Central memory CD8-positive, alpha-beta T cell (primary cell): ENCODE measurements at regions not wholly inside any gene's neighbourhood (a gene's known extent, or its start where the extent isn't known, plus 50 kb on each side); places are given as distances from the start of the nearest gene placed in this dataset.

Experiments used
- ATAC-seq: fragments of 150-1000 bp; cut with Tn5 transposase; replicated peaks from 2 replicates; pipeline ENCODE4 v1.10.0; 2022; ENCODE audit warnings: mild to moderate bottlenecking, moderate FRiP score, moderate number of reproducible peaks; ENCODE audit not compliant: poor library complexity, severe bottlenecking; ENCODE audit errors: extremely low read depth
- DNase-seq, 2 donors: peaks; one replicate each; pipeline ENCODE4 v3.0.0; 2021; ENCODE audit warnings: low spot score in 2 of 2
- H3K27ac Mint-ChIP-seq: one replicate; pipeline ENCODE4 v1.8.0; 2022; ENCODE audit warnings: low read depth, mild to moderate bottlenecking, moderate library complexity, mixed read lengths
- H3K27me3 Mint-ChIP-seq: one replicate; pipeline ENCODE4 v1.8.0; 2022; ENCODE audit warnings: mixed read lengths
- H3K36me3 Mint-ChIP-seq: one replicate; pipeline ENCODE4 v1.8.0; 2022; ENCODE audit warnings: mild to moderate bottlenecking, moderate library complexity, mixed read lengths; ENCODE audit not compliant: insufficient read depth
- H3K4me1 Mint-ChIP-seq: one replicate; pipeline ENCODE4 v1.8.0; 2022; ENCODE audit warnings: mixed read lengths
- H3K4me3 Mint-ChIP-seq: one replicate; pipeline ENCODE4 v1.8.0; 2022; ENCODE audit warnings: mild to moderate bottlenecking, moderate library complexity, mixed read lengths
- H3K9me3 Mint-ChIP-seq: one replicate; pipeline ENCODE4 v1.8.0; 2022; ENCODE audit warnings: mixed read lengths

DNA sequence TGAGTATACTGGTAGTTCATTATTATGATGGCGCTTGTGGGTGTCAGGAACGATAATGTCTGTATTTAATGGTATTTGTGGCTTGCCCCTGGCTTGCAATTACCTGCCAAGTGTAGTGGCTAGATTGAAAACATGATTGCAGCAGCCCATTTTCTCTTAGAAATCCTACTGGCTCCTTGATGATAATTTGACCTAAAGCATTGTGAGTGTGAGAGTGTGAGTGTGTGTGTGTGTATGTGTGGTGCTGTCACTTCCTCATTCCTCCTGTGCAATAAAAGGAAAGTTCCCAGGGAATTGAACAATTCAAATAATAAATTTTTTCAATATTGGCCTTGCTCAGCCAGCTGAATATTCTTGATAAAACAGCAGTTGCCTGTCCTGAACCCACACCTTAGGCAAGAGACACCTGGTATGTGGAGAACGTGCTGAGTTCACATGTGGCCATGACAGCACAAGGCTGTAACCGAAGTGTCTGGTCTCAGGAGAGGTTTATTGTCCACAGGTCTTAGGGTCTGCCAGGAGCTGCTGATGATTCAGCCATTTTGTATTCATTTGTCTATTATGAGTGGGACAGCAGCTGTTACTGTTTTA lies 193.3 kb downstream of the CD47 start:
- Mint-ChIP-seq H3K27ac (no peak overlapping the region), H3K36me3 (no peaks in the 10 kb centered on the region), H3K27me3 (peaks cover 81% of the 10 kb centered on the region), H3K4me1 (no peaks in the 10 kb centered on the region), H3K4me3 (no peak overlapping the region), H3K9me3 (no peaks in the 10 kb centered on the region)
- ATAC-seq (no peak), DNase-seq (no peak)

DNA sequence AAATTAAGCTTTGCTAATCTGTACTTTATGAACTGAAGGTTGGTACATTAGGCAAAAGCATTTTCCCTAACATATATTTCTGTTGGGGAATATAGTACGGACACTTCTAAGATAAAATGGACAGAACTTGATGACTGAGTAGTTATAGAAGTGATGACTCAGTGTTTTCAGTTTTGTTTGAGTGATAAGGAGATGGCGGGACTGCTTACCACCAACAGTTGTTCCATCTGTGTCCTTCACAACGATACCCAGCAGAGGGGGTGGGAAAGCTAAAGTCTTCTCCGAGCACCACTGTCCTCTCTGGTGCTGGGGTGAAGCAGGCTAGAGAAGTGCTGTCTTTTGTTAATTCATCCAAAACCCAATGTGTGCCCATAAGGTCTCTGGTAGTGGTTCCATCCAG lies 195.8 kb downstream of the CD47 start:
- DNase-seq: no peak
- no peaks in the 10 kb centered on the region for H3K4me1 Mint-ChIP-seq
- H3K36me3 Mint-ChIP-seq: no peaks in the 10 kb centered on the region
- H3K27ac Mint-ChIP-seq: no peak overlapping the region
- H3K4me3 Mint-ChIP-seq: no peak overlapping the region
- H3K27me3 Mint-ChIP-seq: peaks cover 56% of the 10 kb centered on the region
- no peak for ATAC-seq
- no peaks in the 10 kb centered on the region for H3K9me3 Mint-ChIP-seq

DNA sequence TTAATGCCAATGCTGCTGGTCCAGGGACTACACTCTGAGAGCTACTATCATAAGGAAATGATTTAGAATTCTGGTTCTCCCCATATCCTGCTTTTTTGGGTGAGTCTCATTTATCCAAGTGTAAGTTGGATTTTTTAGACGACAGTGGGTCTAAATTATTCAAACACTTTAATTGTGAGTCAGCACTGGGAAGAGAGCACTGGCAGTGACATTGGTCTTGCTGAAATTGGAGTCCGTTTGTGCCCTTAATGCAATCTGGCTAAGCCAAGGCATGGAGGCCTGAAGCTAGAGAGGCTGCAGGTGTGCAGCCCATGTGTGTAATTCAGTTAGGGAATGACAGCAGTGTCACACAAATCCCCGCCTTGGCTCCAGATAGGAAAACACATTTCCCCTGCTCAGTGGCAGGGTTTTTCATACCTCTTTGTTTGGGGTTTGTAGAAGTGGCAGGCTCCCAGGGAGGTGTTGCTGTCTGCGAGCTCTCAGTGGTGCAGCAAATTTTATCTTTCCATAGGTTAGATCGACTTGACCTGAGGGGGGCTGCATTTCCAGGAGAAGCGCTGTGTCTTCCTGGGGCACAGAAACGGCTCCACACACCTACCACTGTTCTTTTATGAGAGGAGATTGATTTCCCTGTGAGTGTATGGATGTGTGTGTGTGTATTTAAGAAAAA lies 197.7 kb downstream of the CD47 start:
- ATAC-seq: no peak
- Mint-ChIP-seq H3K9me3 (peaks cover 6% of the 10 kb centered on the region), H3K27me3 (peaks cover 61% of the 10 kb centered on the region), H3K36me3 (no peaks in the 10 kb centered on the region), H3K4me1 (no peaks in the 10 kb centered on the region), H3K27ac (no peak overlapping the region), H3K4me3 (no peak overlapping the region)
- DNase-seq: no peak

DNA sequence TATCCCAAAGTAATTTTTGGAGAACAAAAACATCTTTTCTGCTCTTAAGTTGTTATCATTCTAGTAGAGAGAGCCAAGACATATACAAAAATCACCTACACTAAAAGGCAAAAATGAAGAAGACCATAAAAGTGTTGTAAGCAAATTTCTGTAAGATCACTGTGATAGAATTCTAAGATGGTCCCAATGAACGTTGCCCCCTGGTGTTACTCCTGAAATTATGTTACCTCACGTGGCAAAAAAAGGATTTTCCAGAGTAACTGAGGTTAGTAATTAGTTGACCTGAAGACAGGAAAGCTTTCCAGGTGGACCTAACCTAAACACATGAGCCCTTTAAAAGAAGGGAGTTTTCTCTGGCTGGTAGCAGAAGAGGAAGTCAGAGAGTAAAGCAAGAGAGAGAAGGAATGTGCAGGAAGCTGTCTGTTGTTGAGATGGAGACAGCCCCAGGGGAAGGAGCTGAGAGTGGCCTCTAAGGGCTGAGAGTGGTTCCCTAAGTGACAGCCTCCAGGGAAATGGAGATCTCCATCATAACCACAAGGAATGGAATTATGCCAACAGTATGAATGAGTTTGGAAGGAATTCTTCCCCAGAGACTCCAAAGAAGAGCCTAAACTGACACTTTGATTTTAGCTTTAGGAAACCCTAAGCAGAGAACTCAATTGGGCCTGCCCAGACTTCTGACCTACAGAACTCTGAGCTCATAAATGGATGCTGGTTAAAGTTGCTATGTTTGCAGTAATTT lies 205.9 kb downstream of the CD47 start:
- Mint-ChIP-seq H3K27me3 (peaks cover 10% of the 10 kb centered on the region), H3K9me3 (peaks cover 6% of the 10 kb centered on the region), H3K4me1 (no peaks in the 10 kb centered on the region), H3K4me3 (no peak overlapping the region), H3K36me3 (peaks cover 2% of the 10 kb centered on the region), H3K27ac (no peak overlapping the region)
- no peak for ATAC-seq
- no peak for DNase-seq

DNA sequence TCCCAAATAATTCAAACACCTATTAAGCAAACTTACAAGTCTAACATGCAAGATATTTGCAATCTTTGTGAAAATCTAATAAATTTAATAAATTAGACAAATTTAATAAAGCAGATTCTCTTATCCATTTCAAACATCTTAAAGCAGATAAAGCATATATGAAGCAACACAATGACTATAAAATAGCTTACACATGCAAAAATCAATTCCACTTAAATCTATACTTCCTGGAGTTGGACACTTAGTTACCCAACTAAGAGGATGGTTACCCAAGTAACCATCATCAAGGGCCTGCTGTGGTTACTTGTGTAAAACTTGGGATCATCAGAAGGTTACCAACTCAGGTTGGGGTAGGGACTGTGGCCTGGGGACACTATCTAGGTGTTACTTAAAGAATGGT lies 206.8 kb downstream of the CD47 start:
- Mint-ChIP-seq H3K27me3 (peaks cover 4% of the 10 kb centered on the region), H3K36me3 (peaks cover 2% of the 10 kb centered on the region), H3K9me3 (peaks cover 3% of the 10 kb centered on the region), H3K27ac (no peak overlapping the region), H3K4me3 (no peak overlapping the region), H3K4me1 (no peaks in the 10 kb centered on the region)
- ATAC-seq (no peak), DNase-seq (no peak)

DNA sequence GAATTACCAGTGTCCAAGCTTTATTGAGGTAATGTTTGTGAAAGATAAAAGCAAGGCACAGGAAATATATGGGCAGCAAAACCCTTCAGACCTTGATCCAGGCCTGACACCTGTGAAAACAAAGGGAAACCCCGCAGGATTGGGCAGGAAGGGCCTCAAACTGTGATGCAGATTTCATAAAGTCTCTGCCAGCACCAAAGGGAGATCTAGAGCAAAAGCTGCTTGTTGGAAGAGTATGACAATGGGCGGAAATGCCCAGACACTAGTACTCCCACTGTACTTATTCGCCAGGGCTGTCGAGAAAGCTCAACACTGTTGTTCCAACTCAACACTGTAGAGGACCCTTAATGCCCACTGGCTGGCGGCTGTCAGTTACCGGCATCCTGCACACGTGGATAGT lies 207.9 kb downstream of the CD47 start:
- peaks cover 2% of the 10 kb centered on the region for H3K36me3 Mint-ChIP-seq

DNA sequence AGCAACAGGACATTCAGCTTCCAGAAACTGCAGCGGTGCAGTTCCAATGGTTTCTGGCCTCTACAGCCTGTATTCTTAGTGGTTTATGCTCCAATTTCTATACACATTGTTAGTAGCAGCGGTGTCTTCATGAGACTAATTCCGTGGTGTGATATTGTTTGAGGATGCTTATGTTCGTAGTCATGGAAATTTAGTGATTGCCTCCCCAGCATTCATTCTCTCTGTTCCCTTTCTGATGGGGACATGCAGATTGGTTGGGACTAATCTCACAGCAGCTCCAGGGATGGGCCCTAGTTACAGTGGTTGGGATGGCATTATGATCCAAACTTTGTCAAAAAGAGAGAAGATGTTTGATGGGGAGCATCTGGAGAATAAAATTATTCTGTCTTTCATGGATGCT lies 208.6 kb downstream of the CD47 start:
- Mint-ChIP-seq H3K4me1 (no peaks in the 10 kb centered on the region), H3K9me3 (no peaks in the 10 kb centered on the region), H3K27me3 (no peaks in the 10 kb centered on the region), H3K36me3 (peaks cover 2% of the 10 kb centered on the region), H3K27ac (no peak overlapping the region), H3K4me3 (no peak overlapping the region)
- ATAC-seq: no peak
- no peak for DNase-seq

More for the DNA sequence above, 207.9 kb downstream of the CD47 start:
- Mint-ChIP-seq H3K27me3 (no peaks in the 10 kb centered on the region), H3K4me3 (no peak overlapping the region), H3K27ac (no peak overlapping the region), H3K9me3 (no peaks in the 10 kb centered on the region), H3K4me1 (no peaks in the 10 kb centered on the region)
- DNase-seq (no peak), ATAC-seq (no peak)

DNA sequence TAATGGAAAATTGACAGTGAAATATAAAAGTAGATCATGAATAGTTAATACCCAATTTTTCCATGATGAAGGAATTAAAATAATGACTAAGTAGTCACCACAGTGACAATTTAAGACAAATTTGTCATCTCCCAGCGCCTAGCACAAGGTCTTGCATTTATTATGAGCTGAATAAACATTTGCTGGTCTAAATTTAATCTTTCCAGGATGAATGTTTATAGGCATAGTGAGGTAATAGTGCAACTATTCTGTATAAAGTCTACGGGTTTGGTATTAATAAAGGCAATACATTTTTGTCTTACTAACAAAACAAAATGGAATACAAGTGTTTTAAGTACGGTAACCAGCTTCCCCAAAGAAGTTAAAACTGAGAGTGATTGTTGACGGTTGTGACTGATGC lies 209.3 kb downstream of the CD47 start:
- no peaks in the 10 kb centered on the region for H3K9me3 Mint-ChIP-seq
- peaks cover 2% of the 10 kb centered on the region for H3K36me3 Mint-ChIP-seq
- no peak for DNase-seq
- no peak for ATAC-seq
- no peaks in the 10 kb centered on the region for H3K4me1 Mint-ChIP-seq
- no peak overlapping the region for H3K4me3 Mint-ChIP-seq
- no peak overlapping the region for H3K27ac Mint-ChIP-seq
- H3K27me3 Mint-ChIP-seq: no peaks in the 10 kb centered on the region

DNA sequence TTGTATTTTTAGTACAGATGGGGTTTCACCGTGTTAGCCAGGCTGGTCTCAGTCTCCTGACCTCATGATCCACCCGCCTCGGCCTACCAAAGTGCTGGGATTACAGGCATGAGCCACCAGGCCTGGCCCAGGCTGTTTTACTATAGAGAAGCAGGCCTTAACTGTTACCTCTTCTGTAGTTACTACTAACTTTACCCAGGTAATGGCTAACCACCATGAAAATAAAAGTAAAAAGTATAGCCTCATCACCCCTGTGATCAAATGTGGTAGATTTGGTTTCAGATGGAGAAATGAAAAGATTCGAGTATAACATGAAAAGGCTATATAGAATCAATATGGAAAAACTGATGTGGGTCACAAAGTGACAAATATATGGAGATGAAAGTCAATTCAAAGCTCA lies 210.1 kb downstream of the CD47 start:
- no peak overlapping the region for H3K4me3 Mint-ChIP-seq
- ATAC-seq: no peak
- no peak overlapping the region for H3K27ac Mint-ChIP-seq
- no peaks in the 10 kb centered on the region for H3K9me3 Mint-ChIP-seq
- no peak for DNase-seq
- H3K4me1 Mint-ChIP-seq: no peaks in the 10 kb centered on the region
- peaks cover 2% of the 10 kb centered on the region for H3K36me3 Mint-ChIP-seq
- H3K27me3 Mint-ChIP-seq: no peaks in the 10 kb centered on the region

DNA sequence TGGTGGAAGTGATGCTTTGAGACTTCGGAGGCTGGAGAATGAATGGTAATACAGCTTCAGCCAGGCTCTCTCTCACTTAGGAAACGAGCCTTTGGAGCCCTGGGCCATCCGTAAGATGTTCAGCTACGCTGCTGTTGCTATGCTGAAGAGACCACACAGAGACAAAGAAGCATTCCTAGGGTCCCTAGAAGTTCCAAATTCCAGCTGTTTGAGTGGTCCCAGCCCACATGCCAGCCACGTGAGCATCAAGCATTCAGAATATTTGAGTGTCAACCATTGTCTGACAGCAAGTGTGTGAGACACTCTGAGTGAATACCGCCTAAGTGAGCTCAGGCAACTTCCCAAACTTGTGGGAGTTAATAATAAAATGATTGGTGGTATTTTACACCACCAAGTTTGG lies 212.9 kb downstream of the CD47 start:
- Mint-ChIP-seq H3K4me1 (no peaks in the 10 kb centered on the region), H3K4me3 (no peak overlapping the region), H3K27ac (no peak overlapping the region), H3K9me3 (no peaks in the 10 kb centered on the region), H3K27me3 (no peaks in the 10 kb centered on the region), H3K36me3 (peaks cover 3% of the 10 kb centered on the region)
- DNase-seq: no peak
- no peak for ATAC-seq

DNA sequence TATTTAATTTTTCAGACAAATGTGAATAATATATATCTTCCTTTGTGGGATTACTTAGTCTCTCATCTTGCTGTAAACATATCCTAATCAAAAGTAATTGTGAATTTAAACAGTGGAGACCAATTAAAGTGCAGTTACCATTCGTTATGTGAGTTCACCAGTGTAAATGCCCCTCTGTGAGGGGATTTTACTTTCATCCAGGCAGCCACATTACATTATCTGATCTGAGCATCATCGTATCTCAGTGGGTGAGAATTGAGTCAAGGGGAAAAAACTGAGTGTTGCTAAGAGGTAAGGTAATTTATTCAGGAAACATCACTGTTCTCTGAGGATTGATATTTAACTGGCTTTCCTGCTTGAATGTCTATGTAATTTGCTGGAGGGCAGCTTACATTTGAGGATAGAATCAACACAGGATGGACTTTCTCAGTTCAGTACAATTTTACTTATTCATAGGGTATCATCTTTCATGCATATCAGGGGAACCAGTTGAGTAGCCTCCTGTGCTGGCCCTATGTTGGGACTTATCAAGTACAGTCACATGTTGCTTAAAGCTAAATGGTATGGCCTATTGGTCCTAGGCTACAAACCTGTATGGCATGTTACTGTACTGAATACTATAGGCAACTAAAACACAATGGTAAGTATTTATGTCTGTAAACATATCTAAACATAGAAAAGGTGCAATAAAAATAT lies 219.7 kb downstream of the CD47 start:
- Mint-ChIP-seq H3K4me1 (no peaks in the 10 kb centered on the region), H3K4me3 (no peak overlapping the region), H3K27ac (no peak overlapping the region), H3K36me3 (peaks cover 1% of the 10 kb centered on the region), H3K9me3 (no peaks in the 10 kb centered on the region), H3K27me3 (peaks cover 22% of the 10 kb centered on the region)
- no peak for ATAC-seq
- DNase-seq: no peak

DNA sequence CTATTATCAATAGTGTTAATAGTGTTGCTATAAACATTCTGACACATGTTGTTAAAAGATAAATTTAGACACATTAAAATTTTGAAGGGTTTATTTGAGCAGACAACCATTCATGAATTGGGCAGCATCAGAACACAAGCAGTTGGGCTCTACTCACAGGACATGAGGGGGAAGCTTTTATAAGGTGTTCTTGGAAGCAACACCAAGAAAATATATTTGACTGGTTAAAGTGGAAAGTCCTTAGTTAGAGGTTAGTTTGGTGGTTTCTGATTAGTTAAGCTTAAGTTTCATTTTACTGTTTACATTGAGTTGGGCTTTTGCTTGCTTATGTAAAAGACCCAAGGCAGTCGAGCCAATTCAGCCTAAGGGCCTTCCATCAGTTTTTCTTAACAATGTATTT lies 220.7 kb downstream of the CD47 start:
- Mint-ChIP-seq H3K27ac (no peak overlapping the region), H3K9me3 (no peaks in the 10 kb centered on the region), H3K36me3 (peaks cover 1% of the 10 kb centered on the region), H3K4me1 (no peaks in the 10 kb centered on the region), H3K27me3 (peaks cover 32% of the 10 kb centered on the region), H3K4me3 (no peak overlapping the region)
- DNase-seq (no peak), ATAC-seq (no peak)

DNA sequence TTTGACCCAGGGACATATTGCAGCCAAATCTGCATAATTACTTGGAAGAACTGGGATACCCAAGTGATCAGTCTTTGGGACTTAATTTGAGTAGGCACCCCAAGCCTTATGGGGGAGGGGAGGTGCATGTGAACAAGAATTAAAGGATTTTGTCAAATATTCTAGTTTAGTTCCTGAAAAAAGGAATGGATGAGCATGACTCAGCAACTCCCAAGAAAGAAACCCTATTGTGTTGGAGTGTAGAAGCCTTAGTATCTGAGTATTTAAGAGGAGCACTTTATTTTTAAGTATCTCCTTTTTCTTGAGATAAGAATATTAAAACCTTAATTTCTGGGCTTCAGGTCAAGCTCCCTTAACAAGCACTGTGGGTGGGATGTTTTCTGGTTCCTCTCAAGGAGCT lies 222.4 kb downstream of the CD47 start:
- H3K36me3 Mint-ChIP-seq: peaks cover 1% of the 10 kb centered on the region
- no peaks in the 10 kb centered on the region for H3K4me1 Mint-ChIP-seq
- H3K4me3 Mint-ChIP-seq: no peak overlapping the region
- no peak for ATAC-seq
- H3K27ac Mint-ChIP-seq: no peak overlapping the region
- H3K27me3 Mint-ChIP-seq: peaks cover 39% of the 10 kb centered on the region
- DNase-seq: no peak
- no peaks in the 10 kb centered on the region for H3K9me3 Mint-ChIP-seq
